NCI-H1694 (cell line): ENCODE measurements at regions not wholly inside any gene's neighbourhood (a gene's known extent, or its start where the extent isn't known, plus 50 kb on each side); places are given as distances from the start of the nearest gene placed in this dataset.
"Not testable (repeated sequence)": the region's sequence is repeated elsewhere in the genome, so short reads cannot be mapped to it uniquely, and the experiment has no call there.

ENCODE experiments used
- DNase-seq: peaks from one replicate; lab custom pipeline; 2025; lab: John Stamatoyannopoulos, UW

DNA sequence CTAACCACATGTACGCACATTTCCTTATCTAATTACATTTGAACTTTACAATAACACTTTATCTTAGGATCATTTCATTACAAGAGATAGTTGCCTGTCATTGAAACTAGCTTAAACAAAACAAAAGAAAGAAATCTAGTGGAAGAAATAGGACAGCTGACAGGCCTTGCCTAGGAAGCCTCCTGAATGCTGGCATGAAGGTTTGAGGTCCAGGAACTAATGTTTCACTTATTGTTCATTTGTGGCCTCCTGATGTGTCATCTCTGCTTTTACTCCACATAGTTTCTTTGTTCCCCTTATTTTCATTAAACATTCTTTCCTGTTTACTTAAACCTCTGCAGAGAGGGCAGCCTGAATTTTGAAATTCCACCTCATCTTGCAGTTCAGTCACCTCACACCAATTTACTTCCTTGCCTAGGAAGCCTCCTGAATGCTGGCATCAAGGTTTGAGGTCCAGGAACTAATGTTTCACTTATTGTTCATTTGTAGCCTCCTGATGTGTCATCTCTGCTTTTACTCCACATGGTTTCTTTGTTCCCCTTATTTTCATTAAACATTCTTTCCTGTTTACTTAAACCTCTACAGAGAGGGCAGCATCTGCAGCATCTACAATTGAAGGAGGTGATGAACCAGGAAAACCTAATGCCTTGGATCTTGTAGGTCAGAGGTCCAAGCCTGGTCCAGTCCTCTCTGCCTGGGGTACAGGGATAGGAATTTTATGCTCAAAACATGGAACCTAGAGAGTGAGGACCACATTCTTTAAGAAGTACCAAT is 319.2 kb downstream of the SPATA31A1 start:
- not testable (repeated sequence) for DNase-seq

DNA sequence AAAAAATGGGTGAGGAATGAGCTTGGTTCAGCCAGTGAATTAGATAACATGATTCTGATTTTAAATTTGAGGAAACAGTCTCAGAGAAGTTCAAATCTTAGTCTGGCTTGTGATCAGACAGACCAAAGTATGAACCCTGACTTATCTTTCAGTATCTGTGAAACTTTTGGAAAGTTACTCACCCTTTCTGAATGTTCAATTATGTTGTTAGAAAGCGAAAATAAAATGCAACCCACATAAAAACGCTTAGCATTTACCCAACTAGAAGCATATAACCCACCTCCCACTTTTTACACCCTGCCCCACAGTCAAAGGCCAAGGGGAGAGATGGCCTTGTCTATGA is 319.7 kb downstream of the SPATA31A1 start:
- DNase-seq = not testable (repeated sequence)

DNA sequence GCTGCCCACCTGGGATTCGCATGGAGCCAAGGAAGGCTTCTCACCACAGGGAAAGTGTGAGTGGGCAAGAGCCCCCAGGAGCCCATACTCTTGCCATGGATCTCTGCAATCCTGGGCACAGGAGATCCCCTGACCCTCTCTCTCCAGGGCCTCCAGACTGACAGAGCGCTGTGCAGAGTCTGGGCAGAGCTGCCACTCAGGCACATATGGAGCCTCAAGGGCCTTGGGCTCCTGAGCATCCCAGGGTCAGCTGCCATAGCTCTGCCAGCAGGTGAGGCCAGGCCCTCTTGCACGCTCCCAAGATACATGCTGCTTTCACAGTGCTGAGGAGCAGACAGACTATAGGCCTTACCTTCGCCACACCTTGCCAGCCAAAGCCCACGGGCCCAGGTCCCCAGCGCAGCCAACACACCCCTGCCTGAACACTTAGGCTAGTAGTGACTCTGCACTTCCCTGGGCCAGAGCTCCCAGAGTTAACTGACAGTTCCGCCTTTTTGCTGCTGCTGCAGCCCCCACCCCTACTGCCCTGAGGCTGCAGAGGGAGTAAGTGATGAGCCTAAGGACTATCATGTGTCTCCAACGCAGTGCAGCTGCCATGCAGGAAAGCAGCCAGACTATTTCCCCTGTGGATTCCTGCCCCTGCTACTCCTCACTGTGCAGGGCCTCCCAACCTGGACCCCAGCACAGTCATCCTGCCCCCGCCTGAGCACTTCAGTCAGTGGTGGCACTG is 323.2 kb downstream of the SPATA31A1 start:
- not testable (repeated sequence) for DNase-seq

DNA sequence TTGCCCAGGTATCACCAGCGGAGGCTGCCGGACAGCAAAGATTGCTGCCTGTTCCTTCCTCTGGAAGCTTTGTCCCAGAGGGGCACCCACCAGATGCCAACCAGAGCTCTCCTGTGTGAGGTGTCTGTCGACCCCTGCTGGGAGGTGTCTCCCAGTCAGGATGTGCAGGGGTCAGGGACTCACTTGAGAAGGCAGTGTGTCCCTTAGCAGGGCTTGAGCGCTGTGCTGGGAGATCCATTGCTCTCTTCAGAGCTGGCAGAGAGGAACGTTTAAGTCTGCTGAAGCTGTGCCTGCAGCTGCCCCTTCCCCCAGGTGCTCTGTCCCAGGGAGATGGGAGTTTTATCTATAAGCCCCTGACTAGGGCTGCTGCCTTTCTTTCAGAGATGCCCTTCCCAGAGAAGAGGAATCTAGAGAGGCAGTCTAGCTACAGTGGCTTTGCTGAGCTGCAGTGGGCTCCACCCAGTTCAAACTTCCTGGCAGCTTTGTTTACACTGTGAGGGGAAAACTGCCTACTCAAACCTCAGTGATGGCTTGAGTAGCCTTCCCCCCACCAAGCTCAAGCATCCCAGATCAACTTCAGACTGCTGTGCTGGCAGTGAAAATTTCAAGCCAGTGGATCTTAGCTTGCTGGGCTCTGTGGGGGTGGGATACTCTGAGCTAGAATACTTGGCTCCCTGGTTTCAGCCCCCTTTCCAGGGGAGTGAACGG is 325.4 kb downstream of the SPATA31A1 start:
- DNase-seq = not testable (repeated sequence)

DNA sequence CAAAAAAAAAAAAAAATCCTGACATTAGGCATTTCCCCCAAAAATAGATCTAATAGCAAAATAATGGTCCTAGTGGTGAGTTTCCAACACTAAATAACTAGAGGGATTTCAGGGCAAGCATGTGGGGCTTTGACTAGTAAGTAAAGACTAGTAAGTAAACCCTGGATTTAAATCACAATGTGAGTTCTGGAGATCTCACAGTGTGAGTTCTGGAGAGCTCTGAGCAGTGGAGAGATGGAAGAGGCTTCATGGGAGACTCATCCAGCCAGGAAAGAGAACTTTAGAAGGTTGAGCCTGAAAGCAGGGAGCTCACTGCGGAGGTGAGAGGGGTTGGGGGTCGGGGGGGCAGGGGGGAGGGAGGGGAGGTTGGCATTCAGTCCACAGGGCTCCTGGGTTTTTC is 373.4 kb downstream of the SPATA31A1 start:
- not testable (repeated sequence) for DNase-seq

DNA sequence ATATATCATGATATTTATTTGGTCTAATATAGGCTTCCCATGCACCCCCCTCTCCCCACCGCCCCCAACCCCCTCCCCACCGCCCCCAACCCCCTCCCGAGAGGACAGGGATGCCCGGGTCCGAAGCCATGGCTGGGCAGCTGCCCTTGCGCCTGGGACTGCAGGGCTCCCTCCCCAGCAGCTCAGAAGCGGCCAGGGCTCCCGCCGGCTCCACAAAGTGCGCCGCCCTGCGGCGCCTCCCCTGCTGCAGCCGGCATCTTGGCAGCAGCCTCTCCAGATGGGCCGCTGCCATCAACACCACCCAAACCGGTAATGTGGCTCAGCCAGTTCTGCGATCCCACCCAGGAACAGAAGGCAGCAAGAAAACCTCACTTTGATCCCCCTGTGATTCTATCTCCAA is 389.4 kb downstream of the SPATA31A1 start:
- not testable (repeated sequence) for DNase-seq

DNA sequence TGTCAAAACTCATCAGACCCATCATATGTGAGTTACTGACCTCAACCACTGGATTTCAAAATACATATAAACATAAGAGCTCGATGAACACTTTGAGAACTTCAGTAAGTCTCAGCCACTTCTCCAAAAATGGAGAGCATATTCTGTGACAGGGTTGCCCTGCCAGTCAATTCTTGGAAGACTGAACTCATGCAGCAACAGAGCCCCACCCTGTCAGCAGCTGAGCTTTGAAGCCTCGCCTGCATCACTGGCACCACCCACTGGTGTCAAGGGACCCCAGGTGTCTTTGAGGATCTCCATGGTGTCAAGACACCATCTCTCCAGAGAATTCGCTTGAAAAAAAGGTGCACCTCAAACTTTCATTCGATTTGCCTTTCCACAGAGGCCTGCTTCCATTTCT is 420.1 kb downstream of the SPATA31A1 start:
- DNase-seq = not testable (repeated sequence)

DNA sequence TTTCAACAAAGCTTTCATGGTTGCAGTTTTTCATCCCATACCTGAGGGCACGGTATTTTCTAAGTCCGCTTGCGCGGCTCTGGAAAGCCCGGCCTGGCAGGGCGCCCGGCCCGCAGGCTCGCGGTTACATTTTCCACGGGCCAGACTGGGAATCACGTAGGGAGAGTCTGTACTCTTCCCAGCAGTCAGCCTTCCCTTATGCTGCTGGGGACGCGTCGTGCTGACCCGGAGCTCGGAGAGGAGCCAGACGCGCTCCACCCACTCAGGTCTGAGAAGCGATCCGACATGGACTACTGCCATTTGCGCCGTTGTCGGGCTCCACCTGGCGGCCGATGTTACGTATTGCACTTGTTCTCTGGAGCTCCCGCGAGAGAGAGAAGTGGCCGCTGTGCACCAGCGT is 435.9 kb downstream of the SPATA31A1 start:
- DNase-seq = not testable (repeated sequence)

DNA sequence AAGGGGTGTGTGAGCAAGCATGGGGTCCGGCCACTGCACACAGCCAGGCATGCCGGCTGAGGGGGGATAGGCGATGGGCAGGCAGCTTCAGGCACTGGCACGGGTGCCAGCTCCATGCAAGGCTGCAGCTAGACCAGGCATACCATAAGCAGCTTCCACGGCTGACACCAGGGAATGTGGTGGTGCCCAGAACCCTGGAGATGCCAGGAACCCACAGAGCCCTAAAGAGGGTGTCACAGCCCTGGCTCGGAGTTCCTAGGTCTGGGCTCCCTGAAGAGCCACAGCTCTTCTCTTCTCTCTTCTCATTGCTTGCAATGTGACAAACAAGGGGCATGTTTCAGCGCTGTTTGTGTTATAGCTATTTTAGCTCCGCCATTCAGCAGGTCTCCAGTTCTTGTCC is 442.5 kb downstream of the SPATA31A1 start:
- DNase-seq = not testable (repeated sequence)

DNA sequence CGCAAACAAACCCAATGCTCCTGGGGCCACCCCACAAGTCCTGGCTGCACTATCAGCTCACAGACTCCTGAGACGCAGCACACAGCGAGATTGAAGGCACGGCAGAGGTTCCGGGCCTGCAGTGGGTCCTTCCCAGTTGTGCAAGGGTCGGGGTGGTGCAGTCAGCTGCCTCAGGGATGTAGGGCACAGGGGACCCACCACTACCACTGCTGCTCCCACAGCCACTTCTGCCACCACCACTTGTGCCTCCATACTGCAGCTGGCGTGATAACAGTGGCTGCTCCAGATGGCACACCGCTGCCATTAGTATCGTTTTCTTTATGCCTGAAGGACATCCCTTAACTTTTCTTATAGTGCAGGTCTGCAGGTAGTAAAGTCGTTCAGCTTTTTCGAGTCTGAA is 443.8 kb downstream of the SPATA31A1 start:
- not testable (repeated sequence) for DNase-seq

DNA sequence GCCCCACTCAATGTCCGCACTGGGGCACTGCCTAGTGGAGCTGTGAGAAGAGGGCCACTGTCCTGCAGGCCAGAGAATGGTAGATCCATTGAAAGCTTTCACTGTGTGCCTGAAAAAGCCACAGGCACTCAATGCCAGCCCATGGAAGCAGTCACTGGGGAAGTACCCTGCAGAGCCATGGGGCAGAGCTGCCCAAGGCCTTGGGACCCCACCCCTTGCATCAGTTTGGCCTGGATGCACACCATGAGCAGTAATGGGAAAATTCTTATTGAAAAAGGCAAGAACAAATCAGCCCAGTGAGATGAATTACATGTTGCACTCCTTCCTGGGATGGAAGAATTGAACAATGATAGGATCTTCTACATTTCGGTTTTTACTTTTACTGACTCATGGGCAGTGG is 447.1 kb downstream of the SPATA31A1 start:
- not testable (repeated sequence) for DNase-seq

DNA sequence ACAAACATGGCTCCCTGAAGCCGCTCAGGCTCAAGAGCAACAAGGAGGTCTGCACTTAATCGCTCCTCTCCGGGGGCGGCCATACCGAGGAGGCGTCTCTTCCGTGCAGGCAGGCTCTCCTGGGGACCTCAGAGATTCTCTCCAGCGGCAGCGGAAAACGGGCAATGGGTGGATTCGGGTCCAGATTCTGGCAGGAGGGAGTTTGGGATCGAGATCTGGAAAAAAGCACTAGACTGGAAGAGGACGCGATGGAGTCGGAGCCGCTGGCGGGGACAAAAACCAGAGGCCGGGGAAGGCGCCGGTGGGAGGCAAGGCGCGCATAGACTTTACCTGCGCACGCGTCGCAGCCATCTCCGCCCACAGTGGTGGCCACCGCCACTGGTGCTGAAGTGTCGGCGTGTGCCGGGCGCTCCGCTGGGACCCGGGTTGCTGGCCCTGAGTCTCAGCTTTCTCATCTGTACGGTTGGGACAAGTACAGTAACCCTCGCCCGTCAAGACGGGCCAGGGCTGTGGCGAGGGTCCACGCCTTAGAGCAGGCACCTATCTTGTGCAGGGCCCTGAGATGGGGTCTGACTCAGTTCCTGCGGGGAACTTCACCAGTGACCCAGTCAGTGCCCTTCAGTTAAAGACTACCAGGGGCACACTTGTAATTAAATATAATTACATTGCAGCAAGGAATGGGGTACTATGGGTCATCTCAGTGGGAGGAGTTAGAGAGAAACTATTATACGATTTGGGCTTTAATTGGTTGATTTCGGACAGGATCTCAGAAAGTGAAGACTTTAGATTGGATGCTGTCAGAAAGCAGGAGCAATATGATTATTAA is 454.1 kb downstream of the SPATA31A1 start:
- not testable (repeated sequence) for DNase-seq

DNA sequence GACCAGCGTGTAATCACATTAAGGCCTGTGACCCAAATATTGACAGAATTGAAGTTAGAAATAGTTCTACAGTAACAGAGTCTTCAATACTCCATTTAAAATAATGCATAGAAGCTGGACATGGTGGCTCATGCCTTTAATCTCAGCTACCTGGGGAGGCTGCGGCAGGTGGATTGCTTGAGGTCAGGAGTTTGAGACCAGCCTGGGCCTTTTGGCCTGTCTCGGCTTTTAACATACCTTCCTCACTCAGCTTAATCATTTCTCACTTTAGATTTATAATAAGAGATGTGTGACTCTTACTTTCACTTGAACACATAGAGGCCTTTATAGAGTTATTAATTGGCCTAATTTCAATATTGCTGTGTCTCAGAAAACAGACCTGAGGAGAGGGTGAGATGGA is 454.9 kb downstream of the SPATA31A1 start:
- DNase-seq = not testable (repeated sequence)

DNA sequence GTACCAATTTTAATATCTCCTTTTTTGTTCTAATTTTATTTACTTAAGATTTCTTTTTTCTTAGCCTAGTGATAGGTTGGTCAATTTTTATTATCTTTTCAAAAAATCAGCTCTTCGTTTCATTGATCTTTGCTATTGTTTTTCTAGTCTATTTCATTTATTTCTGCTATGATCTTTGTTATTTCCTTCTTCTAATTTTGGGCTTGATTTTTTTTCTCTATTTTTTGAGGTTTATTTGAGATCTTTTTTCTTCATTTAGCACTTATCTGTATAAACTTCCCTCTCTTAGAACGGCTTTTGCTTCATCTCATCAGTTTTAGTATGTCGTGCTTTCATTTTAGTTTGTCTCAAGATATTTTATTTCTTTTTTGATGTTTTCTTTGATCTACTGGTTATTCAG is 456.1 kb downstream of the SPATA31A1 start:
- DNase-seq = not testable (repeated sequence)

DNA sequence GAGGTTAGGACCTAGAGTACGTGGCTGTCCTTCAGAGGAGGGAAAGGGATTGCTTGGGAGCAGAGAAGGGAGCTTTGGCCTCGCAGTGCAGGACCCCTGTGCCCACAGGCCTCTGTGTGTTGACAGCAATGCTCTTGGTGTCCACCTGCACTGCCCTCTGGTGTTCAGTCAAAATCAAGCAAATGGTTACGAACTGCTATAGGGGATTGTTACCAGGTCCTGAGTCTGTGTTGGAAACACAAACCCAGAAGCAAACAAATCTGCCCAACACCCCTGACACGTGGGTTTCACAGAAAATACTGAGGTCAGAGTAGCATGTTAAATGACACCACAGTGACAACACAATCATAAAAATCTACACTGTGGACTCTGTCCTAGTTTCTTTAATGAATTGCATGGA is 473.0 kb downstream of the SPATA31A1 start:
- not testable (repeated sequence) for DNase-seq
